DMS114 treated with DMSO at 0.1 percent for 48 hours (cell line): ENCODE measurements at regions not wholly inside any gene's neighbourhood (a gene's known extent, or its start where the extent isn't known, plus 50 kb on each side); places are given as distances from the start of the nearest gene placed in this dataset.

Experiments
- DNase-seq: peaks from one replicate; lab custom pipeline; 2025; ENCODE audit not compliant: unreplicated experiment; lab: John Stamatoyannopoulos, UW

DNA sequence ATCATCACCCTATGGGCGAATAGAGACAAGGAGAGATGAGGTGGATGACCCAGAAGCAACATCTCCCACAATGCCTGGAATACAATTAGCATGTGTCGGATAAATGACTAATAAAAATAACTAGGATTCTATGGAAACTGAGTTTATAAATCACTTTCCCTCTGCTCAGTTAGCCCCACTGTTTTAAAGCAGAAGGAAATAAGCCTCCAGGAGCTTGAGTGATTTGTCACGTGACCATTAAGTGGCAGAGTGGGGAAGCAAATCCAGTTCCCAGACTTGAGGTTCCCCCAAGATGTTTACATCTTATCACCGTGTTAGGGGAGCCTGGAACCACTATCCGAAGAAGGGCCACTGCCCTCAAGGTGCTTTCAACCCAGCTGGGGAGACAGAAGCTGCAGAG lies 136.5 kb upstream of the CCND2 start:
- no peak for DNase-seq

DNA sequence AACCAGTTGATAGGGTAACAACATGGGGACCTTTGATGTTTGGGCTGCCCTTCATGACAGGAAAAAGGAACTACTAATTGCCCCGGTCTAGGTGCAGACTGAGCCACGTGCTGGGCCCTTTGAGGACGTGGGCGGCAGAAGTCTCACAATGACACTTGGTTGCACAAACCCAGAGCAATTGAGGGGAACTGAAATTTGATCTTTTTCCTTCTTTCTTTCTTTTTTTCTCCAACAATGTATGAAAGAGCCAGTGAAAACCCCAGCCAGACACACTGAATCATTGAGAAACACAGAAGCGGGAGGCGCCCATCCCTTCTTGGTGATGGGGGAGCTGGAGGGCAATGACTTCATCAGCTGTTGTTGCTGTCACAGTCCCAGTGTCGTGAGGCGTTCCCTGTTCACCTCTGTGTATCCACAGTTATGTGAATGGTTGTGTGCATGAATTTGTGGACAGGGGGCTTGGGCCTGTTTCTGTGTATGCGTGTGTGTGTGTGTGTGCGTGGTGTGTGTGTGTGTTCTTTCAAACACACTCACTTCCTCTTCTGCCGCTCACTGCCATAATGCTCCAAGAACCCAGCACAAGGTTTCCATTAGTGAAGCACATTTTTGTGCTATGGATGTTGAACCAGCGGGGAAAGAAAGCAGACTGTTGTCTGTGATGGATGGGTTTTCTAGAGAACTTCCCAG lies 137.5 kb upstream of the CCND2 start:
- no peak for DNase-seq

DNA sequence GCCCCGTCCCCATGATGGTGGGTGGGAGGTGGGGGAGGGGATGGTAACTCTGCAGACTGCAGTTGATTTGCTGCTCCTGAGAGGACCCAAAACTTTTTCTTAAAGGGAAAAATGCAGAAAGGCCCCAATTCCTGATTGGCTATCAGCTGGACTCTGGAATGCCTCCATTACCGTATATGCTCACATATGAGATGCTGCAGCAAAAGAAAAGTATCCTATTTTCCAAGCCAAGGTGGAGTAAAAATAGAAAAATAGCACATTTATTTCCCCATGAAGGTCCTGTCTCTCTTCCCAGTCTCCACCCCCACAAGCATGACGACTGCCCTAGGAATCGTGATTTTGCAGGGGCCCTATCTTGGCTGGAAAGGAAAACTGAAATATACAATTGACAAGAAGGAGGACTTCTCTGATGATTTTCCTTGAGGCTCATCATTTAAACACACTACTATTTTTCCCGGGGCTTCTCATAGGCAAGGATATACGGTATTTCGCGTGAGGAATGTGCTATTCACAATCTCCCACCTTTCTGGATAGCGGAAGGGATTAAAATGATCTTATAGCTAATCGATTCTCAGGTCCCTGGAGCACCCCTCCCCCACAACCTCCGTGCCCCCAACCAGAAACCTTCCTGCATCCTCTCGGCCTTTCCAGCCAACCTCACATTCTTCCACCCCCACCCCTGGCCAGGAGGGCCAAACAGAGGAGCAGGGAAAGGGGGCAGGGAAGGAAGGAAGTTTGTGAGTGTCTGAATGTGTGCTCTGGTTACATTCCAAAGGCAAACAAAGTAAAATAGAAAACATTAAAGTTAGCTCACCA lies 138.9 kb upstream of the CCND2 start:
- no peak for DNase-seq

DNA sequence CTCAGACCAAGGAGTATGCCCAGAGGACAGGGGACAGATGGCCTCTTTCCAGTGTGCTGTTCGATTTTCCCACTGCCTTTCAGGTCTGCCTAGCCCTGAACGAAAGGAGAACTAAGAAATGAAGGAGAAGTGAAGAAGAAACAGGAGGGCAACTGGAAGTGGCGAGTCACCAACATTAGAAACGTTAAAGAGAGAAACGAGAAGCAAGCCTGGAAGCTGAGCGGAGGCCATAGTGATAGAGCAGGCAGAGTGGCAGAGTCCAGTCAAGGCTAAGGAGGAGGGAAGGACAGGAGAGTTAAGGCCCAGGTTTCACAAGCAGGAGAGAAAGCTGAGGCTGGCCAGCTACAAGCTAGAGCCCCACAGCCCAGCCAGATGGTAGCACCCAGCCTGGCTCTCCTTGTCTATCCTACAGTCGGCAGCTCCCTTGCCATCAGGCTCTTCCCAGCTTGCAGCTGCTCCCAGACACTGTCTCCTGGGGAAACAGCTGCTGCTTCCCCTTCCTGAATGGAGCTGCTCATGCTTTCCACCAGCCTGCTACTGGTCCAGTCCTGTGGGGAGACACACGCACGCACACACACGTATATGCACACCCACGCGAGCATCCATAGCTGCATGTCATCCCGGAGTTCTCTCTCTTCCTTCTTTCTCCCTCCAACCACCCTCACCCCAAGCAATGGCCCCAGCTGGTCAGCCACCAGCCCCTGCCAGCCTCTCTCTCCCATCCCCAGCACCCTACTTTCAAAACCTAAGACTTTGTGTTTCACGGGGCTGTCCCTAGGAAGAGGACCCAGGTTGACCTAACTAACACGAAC lies 139.7 kb upstream of the CCND2 start:
- DNase-seq: no peak

- DNase-seq: no peak
Measured at GRCh38 chr12:4133029-4133428, 140.5 kb upstream of the CCND2 start.

DNA sequence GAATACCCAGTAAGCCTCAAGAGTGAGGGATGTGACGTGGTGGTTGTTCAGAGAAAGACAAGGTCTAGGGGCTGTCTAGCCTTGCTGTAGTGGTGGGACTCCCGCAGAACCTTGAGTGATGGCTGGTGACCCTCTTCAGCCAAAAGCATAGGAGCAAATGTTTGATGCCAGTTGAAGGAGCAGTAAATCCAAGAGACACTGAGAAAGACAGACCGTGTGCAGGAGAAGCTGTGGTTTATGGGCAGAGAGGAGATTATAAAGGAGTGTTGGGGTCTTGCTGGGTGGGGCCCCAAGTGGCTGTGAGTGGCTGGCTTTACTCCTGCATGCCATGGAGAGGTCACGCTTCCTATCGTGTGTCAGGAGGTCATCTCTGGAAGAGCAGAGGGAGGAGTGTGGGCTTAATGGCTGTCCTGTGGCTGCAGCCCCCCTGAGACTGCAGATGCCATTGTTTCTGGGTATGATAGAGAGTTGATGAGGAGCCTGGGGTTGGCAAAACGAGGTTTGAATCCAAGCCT lies 152.0 kb upstream of the CCND2 start:
- DNase-seq: no peak

GRCh38 chr12:4120316-4120917 lies 153.1 kb upstream of the CCND2 start:
- no peak for DNase-seq

DNA sequence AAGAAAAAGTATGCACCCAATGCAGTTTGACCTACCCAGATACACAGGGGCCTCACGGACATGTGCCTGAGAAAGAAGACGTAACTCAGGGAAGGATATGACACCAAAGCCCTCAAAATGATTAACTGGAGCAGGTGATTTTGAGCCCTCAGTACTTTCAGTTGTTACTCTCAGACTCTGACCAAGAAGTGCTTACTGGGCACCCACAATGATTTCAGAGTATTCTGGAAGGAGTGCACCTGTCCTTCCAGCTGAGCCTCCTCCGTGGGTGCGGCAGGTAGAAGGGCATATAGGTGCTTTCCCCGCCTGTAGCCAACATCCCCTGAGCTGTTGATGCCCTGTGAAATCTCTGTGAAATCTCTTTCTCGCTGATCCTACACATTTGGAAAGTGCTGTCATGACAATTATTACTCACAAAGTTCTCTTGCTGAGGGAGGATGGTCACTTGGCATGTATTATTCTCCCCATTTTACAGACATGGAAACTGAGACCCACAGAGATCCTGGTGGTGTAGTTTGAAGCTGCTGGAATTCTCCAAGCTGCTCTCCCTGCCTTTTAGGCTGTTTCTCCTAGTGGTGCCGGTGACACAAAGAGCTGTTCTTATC lies 154.3 kb upstream of the CCND2 start:
- DNase-seq: no peak

DNA sequence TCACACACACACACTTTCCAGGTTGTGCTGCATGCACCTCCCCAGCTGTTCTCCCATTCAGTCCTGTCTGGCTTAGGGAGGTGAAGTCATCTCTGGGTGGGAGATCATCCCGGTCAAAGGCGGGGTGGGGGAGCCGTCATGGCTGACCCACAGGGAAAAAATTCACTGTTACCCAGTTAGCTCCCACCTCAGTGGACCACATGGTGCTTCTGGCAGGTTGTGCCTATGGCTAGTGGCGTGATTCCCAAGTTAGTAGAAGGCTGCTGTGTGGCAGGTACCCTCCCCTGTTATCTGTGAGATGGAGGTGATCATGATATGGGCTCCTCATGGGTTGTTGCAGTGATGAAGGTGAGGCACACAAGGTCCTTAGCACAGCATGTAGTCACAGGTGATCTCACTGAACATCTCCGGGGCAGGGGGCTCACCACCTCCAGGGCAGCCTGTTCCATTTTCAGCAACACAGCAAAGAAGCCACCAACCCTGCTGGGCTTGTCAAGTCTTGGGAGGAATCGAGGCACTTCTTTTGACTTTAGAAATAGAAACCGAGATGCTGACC lies 154.9 kb upstream of the CCND2 start:
- DNase-seq: no peak

DNA sequence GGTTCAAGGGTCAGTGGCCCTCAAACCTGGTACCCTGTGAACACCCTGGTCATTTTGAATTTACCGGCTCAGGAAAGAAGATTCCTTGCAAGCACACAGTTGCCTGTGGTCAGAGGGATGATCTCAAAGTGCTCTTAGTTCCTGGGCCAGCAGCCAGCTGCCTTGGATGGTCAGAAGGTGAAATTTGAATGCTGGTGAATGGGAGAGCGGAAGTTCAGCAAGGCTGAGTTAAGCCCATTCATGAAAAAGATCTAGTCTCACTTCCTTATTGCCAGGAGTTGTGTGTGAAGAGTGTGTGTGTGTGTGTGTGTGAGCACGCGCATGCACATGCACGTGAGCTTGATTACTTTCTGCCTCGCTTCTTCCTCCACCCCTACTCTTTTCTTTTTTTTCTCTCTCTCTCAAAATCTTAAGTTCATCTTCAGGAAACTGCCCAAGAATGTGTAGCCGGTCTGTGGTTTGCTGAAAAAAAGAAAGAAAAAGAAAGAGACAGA lies 155.5 kb upstream of the CCND2 start:
- no peak for DNase-seq

DNA sequence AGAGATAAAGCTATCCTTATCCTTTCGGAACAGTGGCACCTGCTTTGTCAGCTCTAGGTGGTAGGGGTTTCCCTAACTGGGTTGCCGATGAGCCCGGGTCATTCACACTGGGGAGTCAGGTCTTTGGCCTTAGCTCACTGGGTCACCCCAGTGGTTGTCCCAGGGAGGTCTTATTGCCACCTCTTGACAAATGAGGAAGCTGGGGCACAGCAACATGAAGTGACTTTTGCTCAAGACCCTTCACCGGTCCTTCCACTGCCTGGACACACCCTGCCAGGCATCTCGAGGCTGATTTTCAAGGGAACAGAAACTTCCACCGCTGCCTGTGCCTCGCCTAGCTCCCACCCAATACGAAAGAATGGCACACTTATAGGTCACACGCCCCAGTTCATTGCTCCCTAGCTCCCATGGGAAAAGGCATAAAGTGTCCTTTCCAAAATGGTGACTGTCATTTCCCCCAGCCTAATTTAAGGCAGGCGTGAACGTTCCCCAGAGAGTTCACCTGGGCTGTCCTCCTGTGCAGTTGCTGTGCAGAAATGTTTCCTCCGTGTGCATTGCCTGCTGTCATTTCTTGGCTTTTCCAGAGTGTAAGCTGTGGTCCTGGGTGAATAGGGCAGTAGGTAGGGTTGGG lies 156.1 kb upstream of the CCND2 start:
- DNase-seq: no peak

GRCh38 chr12:4116251-4117111 lies 157.1 kb upstream of the CCND2 start:
- no peak for DNase-seq

DNA sequence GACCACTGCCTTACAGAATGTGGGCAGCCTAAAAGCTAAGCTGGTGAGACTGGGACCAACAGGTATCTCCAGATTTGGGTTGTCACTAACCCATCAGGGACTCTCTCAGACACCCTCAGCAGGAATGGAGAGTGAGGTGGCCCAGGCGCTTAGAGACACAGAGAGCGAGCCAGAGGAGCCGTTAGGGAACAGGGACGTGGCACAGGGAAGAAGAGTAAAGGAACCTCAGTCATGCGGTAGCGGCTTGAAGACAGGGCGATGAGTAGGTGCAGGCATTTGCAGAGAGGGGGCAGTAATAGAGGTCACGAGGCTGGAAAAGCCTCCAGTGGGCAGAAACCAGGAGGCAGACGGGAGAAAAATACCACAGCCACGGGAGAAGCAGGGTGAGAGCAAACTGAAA lies 158.0 kb upstream of the CCND2 start:
- no peak for DNase-seq

DNA sequence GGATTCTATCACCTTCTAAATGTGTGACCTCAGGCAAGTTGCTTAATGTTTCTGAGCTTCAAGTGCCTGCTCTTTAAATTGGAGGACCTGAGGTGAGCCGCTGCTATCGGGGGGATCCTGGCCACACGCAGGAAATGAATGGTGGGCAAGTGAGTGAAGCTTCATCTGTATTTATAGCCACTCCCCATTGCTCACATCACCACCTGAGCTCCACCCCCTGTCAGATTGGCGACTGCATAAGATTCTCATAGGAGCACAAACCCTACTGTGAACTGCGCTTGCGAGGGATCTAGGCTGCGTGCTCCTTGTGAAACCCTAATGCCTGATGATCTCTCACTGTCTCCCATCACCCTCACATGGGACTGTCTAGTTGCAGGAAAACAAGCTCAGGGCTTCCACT lies 158.6 kb upstream of the CCND2 start:
- DNase-seq: no peak

GRCh38 chr12:4112734-4113325 lies 160.7 kb upstream of the CCND2 start:
- no peak for DNase-seq

DNA sequence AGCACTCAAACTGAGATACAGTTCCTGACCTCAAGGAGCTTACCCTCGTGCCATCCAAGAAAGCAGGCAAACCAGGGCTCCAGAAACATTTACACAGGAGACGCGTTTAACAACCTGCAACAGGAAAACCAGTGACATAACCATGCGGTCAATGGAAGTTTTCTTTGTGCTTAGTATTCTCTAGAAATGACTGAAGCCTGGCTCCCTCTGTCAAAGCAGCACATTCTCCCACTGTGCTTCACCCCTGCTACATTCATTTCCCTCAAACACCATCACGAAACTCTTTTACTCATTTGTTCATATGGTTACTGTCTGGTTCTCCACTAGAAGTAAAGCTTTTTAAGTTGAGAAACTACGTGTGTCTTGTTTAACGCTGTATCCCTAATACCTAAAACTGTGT lies 161.3 kb upstream of the CCND2 start:
- no peak for DNase-seq

GRCh38 chr12:4111010-4111409 lies 162.6 kb upstream of the CCND2 start:
- no peak for DNase-seq

DNA sequence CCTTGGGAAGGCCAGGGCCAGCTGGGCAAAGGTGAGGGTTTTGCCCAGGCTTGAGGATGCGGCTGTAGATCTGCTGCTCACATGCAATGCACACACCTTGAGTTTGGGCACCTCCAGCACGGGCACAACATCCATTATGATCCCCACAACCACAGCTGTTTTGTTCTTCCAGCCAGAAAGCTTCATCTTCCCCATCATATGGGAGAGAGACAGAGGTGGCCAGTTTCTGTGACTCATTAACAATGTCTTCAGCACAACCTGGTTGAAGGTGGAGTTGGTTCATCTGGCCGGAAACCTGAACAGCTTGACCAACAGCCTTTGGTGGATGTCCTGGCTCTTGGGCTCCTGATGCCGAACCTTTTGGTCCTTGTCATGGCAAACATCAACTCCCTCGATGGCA lies 163.7 kb upstream of the CCND2 start:
- no peak for DNase-seq
